NCI-H2107 treated with DMSO at 0.1 percent for 48 hours (cell line): ENCODE measurements at regions not wholly inside any gene's neighbourhood (a gene's known extent, or its start where the extent isn't known, plus 50 kb on each side); places are given as distances from the start of the nearest gene placed in this dataset.

Source experiments
- DNase-seq: peaks from one replicate; lab custom pipeline; 2025; ENCODE audit not compliant: unreplicated experiment; lab: John Stamatoyannopoulos, UW

- DNase-seq: no peak
Measured at GRCh38 chr9:117548556-117548955, 133.7 kb upstream of the ASTN2 start.

- DNase-seq: no peak
Measured at GRCh38 chr9:117547904-117548303, 133.0 kb upstream of the ASTN2 start.

- no peak for DNase-seq
Measured at GRCh38 chr9:117546894-117547678, 132.2 kb upstream of the ASTN2 start.

DNA sequence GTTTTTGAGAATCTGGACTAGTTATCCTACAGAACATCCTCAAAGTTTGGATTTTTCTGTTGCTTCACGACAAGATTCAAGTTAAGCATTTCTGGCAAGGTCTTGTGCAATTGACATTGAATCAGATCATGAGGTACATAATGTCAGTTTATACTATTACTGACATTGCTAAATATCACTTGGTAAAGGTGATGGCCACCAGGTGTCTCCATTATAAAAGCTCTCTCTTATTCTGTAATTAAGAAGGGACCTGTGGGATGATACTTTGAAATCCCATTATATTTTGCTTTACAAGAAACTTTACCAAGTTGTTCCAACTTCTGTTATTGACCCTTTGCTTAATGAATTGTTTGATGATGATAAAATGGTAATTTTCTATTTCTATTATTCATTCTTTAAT lies 131.0 kb upstream of the ASTN2 start:
- DNase-seq: no peak

GRCh38 chr9:117543089-117543488 lies 128.2 kb upstream of the ASTN2 start:
- peak; percentile 64 for DNase-seq

- DNase-seq: no peak
Measured at GRCh38 chr9:117542021-117542420, 127.2 kb upstream of the ASTN2 start.

DNA sequence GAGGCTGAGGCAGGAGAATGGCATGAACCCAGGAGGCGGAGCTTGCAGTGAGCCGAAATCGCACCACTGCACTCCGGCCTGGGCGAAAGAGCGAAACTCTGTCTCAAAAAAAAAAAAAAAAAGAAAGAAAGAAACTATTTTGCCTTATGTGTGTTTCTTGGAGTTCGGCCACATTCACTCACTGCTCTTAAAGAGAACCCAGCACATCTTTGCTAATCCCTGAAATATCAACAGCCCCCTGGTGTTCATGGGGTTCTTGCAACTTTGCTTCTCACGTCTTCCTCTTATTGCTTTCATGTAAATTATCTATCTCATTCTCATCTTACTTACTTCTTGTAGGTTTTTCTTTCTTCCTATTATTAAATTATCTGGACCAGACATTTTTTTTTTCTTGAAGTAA lies 126.3 kb upstream of the ASTN2 start:
- DNase-seq: no peak

- no peak for DNase-seq
Measured at GRCh38 chr9:117535973-117536372, 121.1 kb upstream of the ASTN2 start.

- DNase-seq: no peak
Measured at GRCh38 chr9:117535434-117535833, 120.6 kb upstream of the ASTN2 start.

DNA sequence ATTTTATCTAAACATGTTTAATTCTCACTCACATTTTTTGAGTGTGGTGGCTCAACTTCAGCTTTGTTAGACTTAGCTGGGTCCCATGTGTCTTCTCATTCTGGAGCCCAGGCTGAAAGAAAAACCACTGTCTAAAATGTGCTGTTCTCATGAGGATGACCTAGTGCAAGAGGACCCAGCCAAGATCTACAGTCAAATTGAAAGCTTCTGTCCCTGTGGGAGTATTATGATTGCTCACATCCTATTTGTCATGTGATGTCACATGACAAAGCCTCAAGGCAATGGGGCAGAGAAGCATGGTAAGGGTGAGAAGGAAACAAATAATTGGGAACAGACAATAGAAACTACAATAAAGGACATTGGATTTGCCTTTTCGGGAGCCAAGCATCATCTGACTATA lies 113.4 kb upstream of the ASTN2 start:
- no peak for DNase-seq

- DNase-seq: peak; percentile 46
Measured at GRCh38 chr9:117526674-117527073, 111.8 kb upstream of the ASTN2 start.

- no peak for DNase-seq
Measured at GRCh38 chr9:117523531-117524153, 108.8 kb upstream of the ASTN2 start.

DNA sequence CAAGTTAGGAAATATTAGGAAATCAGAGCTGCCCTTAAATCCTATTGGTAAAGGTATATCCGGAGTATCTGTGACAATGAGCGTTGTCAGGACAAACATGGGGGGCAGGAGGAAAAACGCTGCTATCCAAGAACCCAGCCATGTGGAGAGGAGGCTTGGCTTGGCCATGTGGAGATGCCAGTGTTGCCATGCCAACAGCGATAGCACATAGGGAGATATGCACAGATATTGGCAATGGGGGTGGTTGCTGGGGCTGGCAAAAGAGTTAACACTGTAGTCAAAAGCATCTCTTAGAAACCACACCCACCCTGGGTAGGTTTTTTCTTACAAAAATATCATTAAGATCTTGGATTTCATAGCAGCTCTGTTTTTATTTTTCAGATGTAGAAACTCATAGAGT lies 106.4 kb upstream of the ASTN2 start:
- no peak for DNase-seq

- DNase-seq: peak; percentile 65
Measured at GRCh38 chr9:117516676-117517632, 102.1 kb upstream of the ASTN2 start.

DNA sequence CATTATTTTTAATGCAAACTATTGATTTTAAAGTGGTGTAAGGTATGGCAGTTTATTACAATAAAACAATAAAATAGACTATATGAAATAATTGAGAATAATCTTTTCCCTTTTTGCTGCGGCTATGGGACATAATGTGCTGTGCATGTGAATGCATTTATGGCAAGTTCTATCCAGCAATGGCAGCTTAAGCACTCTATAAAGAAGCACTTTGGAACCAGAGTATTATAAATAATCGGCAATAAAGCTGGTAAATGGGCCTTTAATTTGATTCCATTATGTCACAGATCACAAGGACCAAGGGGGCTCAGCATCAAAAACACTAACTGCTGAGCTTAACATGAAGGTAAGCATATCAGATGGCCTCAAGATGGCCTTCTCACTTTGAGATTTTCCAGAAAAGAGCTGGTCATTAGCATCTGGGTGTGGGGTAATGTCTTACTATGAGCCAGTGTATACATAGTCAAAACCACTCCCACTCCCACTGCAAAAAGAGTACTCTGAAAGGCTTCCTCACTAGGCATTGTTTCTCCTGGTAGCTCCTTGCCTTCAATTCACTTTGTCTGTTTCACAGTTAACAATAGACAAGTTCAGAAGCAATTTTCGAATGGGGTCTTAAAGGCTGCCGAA lies 97.1 kb upstream of the ASTN2 start:
- DNase-seq: no peak

GRCh38 chr9:117496307-117496706 lies 81.5 kb upstream of the ASTN2 start:
- DNase-seq: no peak

DNA sequence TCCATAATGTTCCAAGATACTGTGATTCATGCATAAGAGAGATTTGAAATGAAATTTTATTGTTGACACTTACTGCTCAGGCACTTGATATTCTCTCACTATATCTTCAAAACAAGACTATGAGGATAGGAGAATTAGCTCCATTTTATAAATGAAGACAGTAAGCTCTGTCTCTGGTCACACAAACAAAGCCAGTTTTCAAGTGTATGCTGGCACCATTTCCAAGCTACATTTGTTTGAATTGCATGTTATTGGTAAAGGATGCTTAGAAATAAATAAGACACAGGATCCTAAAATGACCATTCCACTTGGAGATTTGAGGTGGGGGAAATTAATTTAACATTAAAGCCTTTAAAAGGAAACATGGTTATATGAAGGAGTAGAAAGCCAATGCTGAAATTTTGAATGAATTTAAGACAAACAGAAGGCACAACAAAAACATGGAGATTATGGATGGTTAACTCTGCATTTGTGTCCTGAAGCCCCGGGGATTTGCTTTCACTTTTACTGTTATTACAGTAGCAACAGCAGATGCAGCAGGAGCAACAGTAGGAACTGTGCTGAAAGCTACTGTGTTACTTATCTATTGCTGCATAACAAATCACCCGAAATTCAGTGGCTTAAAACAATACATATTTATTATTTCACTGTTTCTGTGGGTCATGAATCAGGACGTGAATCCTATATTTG lies 79.7 kb upstream of the ASTN2 start:
- DNase-seq: peak; percentile 54

DNA sequence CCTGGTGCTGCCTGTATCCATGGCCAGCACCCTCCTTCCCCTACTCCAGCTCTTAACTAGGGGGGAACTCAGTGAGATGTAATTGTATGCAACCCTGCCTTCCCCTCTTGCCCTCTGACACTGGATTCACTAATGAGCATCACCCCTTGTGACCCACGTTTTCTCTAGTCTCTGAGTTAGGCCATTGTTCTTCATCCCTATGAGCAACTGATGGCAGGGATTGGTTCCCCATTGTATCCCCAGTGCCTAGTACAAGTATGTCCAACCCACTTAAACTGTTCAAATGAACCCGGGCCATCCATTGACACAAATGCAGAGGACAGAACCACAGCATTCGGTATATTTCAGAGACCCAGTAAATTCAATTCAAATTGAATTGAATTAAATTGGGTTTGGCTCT lies 77.6 kb upstream of the ASTN2 start:
- no peak for DNase-seq

DNA sequence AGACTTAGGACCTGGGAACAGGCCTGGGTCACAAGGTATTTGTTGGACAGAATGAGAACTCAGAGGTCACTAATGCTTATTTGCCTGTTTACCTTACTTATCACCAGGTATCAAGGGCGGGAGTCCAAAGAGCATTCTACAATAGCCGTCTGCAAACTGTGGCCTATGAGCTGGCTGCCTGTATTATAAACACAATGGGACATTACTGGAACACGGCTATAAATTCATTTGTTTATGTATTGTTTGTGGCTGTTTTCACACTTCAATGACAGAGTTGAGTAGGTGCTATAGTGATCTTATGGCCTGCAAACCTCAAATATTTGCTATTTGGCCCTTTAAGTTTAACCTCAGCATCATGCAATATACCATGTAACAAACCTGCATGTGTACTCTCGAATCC lies 76.6 kb upstream of the ASTN2 start:
- DNase-seq: no peak

DNA sequence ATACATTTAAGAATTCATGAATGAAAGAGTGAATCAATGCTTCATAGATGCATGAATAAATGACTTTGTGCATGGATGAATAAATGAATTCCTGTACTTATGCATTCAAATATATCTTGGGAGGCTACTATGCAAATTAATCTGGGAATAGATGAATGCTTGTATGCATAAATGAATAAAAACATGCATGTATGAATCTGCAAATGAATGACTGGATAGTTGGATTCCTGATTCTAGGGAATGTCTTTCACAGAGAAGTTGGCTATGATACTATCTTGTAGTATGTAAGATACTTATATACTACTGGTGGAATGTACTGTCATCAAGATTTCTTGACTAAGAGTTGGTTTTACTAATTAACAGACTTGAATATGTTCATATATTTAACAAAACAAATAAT lies 75.3 kb upstream of the ASTN2 start:
- no peak for DNase-seq

DNA sequence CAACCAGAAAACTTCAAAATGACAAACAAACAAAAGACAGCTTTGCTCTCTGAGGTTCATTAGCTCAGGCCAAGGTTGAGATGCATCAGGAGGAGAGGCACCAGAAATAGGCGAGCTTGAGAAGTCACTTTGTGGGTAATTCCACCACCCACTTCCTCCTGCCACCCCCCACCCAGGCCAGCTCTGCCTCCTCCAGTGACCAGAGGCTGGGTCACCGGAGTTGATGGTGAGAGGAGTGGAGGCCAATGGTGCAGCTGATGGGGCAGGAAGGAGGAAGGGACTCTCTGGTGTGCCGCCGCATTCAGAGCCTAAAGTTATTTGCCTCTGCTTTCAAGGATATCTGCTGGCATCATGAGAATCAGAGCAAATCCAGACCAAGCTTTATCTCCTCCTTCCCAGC lies 73.8 kb upstream of the ASTN2 start:
- DNase-seq: no peak
